ENCODE measurements at regions not wholly inside any gene's neighbourhood (a gene's known extent, or its start where the extent isn't known, plus 50 kb on each side); places are given as distances from the start of the nearest gene placed in this dataset.
A peak's percentile ranks its signal among the peaks of the same experiment; 100 is the strongest.

- no peak for TF ChIP-seq GFI1 (CRISPR knock-in tag; IDR thresholded peaks at IDR 0.05; ENCODE audit: borderline replicate concordance)
- TF ChIP-seq ZNF263 (CRISPR knock-in tag; IDR thresholded peaks at IDR 0.05), result no peak
- no peak for TF ChIP-seq ZNF329 (CRISPR knock-in tag; IDR thresholded peaks at IDR 0.05; ENCODE audit: low read depth)
- no peak for TF ChIP-seq ZNF354B (CRISPR knock-in tag; IDR thresholded peaks at IDR 0.05)
- 0 out of 2 replicates have a peak, but pooled peaks have one; percentile 22 for TF ChIP-seq ZNF12 (CRISPR knock-in tag; IDR thresholded peaks at IDR 0.05)
- 0 out of 4 replicates have a peak, but pooled peaks of 1 of the 2 experiments have one; percentile 21 for TF ChIP-seq KLF16 (CRISPR knock-in tag; IDR thresholded peaks at IDR 0.05)
- TF ChIP-seq, protein P1, sequence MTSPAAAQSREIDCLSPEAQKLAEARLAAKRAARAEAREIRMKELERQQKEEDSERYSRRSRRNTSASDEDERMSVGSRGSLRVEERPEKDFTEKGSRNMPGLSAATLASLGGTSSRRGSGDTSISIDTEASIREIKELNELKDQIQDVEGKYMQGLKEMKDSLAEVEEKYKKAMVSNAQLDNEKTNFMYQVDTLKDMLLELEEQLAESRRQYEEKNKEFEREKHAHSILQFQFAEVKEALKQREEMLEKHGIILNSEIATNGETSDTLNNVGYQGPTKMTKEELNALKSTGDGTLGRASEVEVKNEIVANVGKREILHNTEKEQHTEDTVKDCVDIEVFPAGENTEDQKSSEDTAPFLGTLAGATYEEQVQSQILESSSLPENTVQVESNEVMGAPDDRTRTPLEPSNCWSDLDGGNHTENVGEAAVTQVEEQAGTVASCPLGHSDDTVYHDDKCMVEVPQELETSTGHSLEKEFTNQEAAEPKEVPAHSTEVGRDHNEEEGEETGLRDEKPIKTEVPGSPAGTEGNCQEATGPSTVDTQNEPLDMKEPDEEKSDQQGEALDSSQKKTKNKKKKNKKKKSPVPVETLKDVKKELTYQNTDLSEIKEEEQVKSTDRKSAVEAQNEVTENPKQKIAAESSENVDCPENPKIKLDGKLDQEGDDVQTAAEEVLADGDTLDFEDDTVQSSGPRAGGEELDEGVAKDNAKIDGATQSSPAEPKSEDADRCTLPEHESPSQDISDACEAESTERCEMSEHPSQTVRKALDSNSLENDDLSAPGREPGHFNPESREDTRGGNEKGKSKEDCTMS (CRISPR knock-in tag; conservative IDR thresholded peaks at IDR 0.05), result no peak
- no peak for TF ChIP-seq TBX2 (CRISPR knock-in tag; IDR thresholded peaks at IDR 0.05; ENCODE audit: borderline replicate concordance)
- TF ChIP-seq, protein P2, sequence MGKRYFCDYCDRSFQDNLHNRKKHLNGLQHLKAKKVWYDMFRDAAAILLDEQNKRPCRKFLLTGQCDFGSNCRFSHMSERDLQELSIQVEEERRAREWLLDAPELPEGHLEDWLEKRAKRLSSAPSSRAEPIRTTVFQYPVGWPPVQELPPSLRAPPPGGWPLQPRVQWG (CRISPR knock-in tag; IDR thresholded peaks at IDR 0.05; ENCODE audit: borderline replicate concordance, low read depth), result no peak
- TF ChIP-seq ZNF629 (CRISPR knock-in tag; conservative IDR thresholded peaks at IDR 0.05), result no peak
- no peak for TF ChIP-seq KLF9 (CRISPR knock-in tag; IDR thresholded peaks at IDR 0.05; ENCODE audit: low read depth)
- no peak for TF ChIP-seq ZNF282 (IDR thresholded peaks at IDR 0.05; ENCODE audit: partially characterized antibody)
- TF ChIP-seq CCAR2 (optimal IDR thresholded peaks at IDR 0.05; ENCODE audit: low read depth, low read length), result no peak
- TF ChIP-seq, protein P3, sequence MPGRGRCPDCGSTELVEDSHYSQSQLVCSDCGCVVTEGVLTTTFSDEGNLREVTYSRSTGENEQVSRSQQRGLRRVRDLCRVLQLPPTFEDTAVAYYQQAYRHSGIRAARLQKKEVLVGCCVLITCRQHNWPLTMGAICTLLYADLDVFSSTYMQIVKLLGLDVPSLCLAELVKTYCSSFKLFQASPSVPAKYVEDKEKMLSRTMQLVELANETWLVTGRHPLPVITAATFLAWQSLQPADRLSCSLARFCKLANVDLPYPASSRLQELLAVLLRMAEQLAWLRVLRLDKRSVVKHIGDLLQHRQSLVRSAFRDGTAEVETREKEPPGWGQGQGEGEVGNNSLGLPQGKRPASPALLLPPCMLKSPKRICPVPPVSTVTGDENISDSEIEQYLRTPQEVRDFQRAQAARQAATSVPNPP (CRISPR knock-in tag; IDR thresholded peaks at IDR 0.05), result no peak
- TF ChIP-seq ZMAT3 (CRISPR knock-in tag; conservative IDR thresholded peaks at IDR 0.05), result no peak
- no peak for TF ChIP-seq HOXA9 (CRISPR knock-in tag; IDR thresholded peaks at IDR 0.05; ENCODE audit: borderline replicate concordance)
- TF ChIP-seq ZNF704 (CRISPR knock-in tag; IDR thresholded peaks at IDR 0.05; ENCODE audit: borderline replicate concordance), result no peak
- TF ChIP-seq BHLHE40 (IDR thresholded peaks at IDR 0.05; ENCODE audit: low read length), result no peak
- no peak for TF ChIP-seq KMT2A (CRISPR knock-in tag; IDR thresholded peaks at IDR 0.05)
- TF ChIP-seq ATAD3A (CRISPR knock-in tag; IDR thresholded peaks at IDR 0.05), result no peak
- no peak for TF ChIP-seq MTA3 (CRISPR knock-in tag; IDR thresholded peaks at IDR 0.05)
- no peak for TF ChIP-seq ZBTB7A (CRISPR knock-in tag; IDR thresholded peaks at IDR 0.05)
- no peak for TF ChIP-seq PRDM15 (CRISPR knock-in tag; IDR thresholded peaks at IDR 0.05)
- no peak for TF ChIP-seq NFE2L2 (IDR thresholded peaks at IDR 0.05; ENCODE audit: low read length)
Measured at GRCh38 chr5:143683459-143683858, 128.5 kb upstream of the HMHB1 start (continued).

Data from HepG2 (cell line).